ENCODE measurements at regions not wholly inside any gene's neighbourhood (a gene's known extent, or its start where the extent isn't known, plus 50 kb on each side); places are given as distances from the start of the nearest gene placed in this dataset.

DNA sequence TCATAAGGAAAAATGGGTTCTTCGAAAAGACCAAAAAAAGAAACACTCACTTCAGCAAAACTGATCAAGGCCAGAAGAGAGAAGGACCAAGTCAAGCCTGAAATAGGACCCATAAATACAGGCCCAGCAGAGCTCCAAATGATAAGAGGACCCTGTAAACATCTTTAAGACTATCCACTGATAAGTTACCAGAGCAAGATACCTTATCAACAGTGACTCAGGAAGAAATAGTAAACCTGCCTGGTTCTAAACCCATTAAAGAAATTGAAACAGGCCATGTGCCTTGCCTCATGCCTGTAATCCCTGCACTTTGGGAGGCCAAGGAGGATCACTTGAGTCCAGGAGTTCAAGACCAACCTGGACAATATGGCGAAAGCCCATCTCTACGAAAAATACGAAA, 81.8 kb upstream of the ERRFI1 start:
- TF ChIP-seq, protein P1, sequence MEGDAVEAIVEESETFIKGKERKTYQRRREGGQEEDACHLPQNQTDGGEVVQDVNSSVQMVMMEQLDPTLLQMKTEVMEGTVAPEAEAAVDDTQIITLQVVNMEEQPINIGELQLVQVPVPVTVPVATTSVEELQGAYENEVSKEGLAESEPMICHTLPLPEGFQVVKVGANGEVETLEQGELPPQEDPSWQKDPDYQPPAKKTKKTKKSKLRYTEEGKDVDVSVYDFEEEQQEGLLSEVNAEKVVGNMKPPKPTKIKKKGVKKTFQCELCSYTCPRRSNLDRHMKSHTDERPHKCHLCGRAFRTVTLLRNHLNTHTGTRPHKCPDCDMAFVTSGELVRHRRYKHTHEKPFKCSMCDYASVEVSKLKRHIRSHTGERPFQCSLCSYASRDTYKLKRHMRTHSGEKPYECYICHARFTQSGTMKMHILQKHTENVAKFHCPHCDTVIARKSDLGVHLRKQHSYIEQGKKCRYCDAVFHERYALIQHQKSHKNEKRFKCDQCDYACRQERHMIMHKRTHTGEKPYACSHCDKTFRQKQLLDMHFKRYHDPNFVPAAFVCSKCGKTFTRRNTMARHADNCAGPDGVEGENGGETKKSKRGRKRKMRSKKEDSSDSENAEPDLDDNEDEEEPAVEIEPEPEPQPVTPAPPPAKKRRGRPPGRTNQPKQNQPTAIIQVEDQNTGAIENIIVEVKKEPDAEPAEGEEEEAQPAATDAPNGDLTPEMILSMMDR (conservative IDR thresholded peaks at IDR 0.05 in 1 of 2, IDR thresholded peaks at IDR 0.05 in 1 of 2; ENCODE audit: low read depth in 1 of 2, low read length in 2 of 2): no peak
- TF ChIP-seq EZH2 (IDR thresholded peaks at IDR 0.05; ENCODE audit: low read length, missing control alignments): no peak
